H1 (cell line): ENCODE measurements at regions not wholly inside any gene's neighbourhood (a gene's known extent, or its start where the extent isn't known, plus 50 kb on each side); places are given as distances from the start of the nearest gene placed in this dataset.

Experiments used
- CTCF ChIA-PET: fragments of 300-600 bp; sonication (Branson Sonifier 250); formaldehyde crosslinking; loops from one replicate; lab custom pipeline; 2021; ENCODE audit not compliant: partially characterized antibody; lab: Charles Lee
- POLR2A ChIA-PET: fragments of 300-600 bp; sonication (Branson Sonifier 250); formaldehyde crosslinking; loops from one replicate; lab custom pipeline; 2021; ENCODE audit warnings: inconsistent platforms; ENCODE audit not compliant: partially characterized antibody; lab: Charles Lee
- DNase-seq, 2 experiments: peaks; one replicate each; pipeline versions ENCODE4 v3.0.0 to v3.0.0-alpha.2; 2010 to 2022; ENCODE audit warnings: low spot score in 2 of 2, low read depth in 1 of 2, mixed read lengths in 1 of 2
- FAIRE-seq: peaks from 2 replicates; lab custom pipeline; 2011; peaks lifted over from hg19 to GRCh38; lab: Jason Lieb, UNC
- H2AFZ ChIP-seq: 2 replicates; pipeline ENCODE4 v1.8.1; 2012; ENCODE audit warnings: low read length, inconsistent platforms
- H2AK5ac ChIP-seq: 2 replicates; pipeline ENCODE4 v1.6.1; 2013; ENCODE audit warnings: low read depth, low read length
- H2BK120ac ChIP-seq: replicated peaks from 2 replicates; pipeline ENCODE3; 2013; ENCODE audit warnings: low read depth, low read length, inconsistent platforms
- H2BK12ac ChIP-seq: 2 replicates; pipeline ENCODE4 v1.6.1; 2013; ENCODE audit warnings: low read depth, low read length
- H2BK15ac ChIP-seq: 2 replicates; pipeline ENCODE4 v1.6.1; 2013; ENCODE audit warnings: low read length
- H2BK20ac ChIP-seq: 2 replicates; pipeline ENCODE4 v1.6.1; 2013; ENCODE audit warnings: low read length
- H2BK5ac ChIP-seq: 2 replicates; pipeline ENCODE4 v1.6.1; 2013; ENCODE audit warnings: low read depth, low read length
- H3K14ac ChIP-seq: 2 replicates; pipeline ENCODE4 v1.6.1; 2013; ENCODE audit warnings: inconsistent platforms; ENCODE audit not compliant: insufficient read length
- H3K18ac ChIP-seq: 2 replicates; pipeline ENCODE4 v1.6.1; 2013; ENCODE audit warnings: low read length; ENCODE audit errors: extremely low read depth
- H3K23ac ChIP-seq: 2 replicates; pipeline ENCODE4 v1.6.1; 2013; ENCODE audit warnings: inconsistent platforms; ENCODE audit not compliant: insufficient read length
- H3K23me2 ChIP-seq: 2 replicates; pipeline ENCODE4 v1.6.1; 2013; ENCODE audit warnings: low read depth, low read length
- H3K27ac ChIP-seq: 2 replicates; pipeline ENCODE4 v1.6.1; 2011; ENCODE audit warnings: low read depth, low read length, inconsistent platforms
- H3K27me3 ChIP-seq, 4 experiments: replicated peaks in 1 of 4; 1 replicate in 1 of 4; 2 replicates in 3 of 4; pipeline versions ENCODE4 v1.6.1 to v1.8.1; 2011 to 2013; ENCODE audit warnings: low read length in 3 of 4, mild to moderate bottlenecking in 3 of 4, inconsistent platforms in 2 of 4, mixed read lengths in 2 of 4, moderate library complexity in 1 of 4; ENCODE audit not compliant: control insufficient read depth in 3 of 4, insufficient read depth in 3 of 4; ENCODE audit errors: extremely low read depth in 1 of 4
- H3K36me3 ChIP-seq, 4 experiments: 2 replicates each; pipeline versions ENCODE4 v1.6.1 to v1.8.1; 2011 to 2013; ENCODE audit warnings: mild to moderate bottlenecking in 4 of 4, low read length in 3 of 4, moderate library complexity in 2 of 4, control low read depth in 1 of 4, inconsistent platforms in 1 of 4; ENCODE audit not compliant: insufficient read depth in 4 of 4, control insufficient read depth in 2 of 4
- H3K4ac ChIP-seq: replicated peaks from 2 replicates; pipeline ENCODE3; 2013; ENCODE audit warnings: low read length, low read depth, mixed read lengths, inconsistent platforms; ENCODE audit not compliant: insufficient read length
- H3K4me1 ChIP-seq, 4 experiments: replicated peaks in 1 of 4; 1 replicate in 1 of 4; 2 replicates in 3 of 4; pipeline versions ENCODE4 v1.6.1 to v1.8.1; 2011 to 2013; ENCODE audit warnings: low read length in 3 of 4, inconsistent platforms in 2 of 4, mixed read lengths in 1 of 4; ENCODE audit not compliant: insufficient read depth in 4 of 4, control insufficient read depth in 3 of 4
- H3K4me2 ChIP-seq, 2 experiments: 2 replicates each; pipeline versions ENCODE4 v1.6.1 to v1.8.1; 2011 to 2013; ENCODE audit warnings: low read depth in 2 of 2, low read length in 2 of 2, control low read depth in 1 of 2, inconsistent platforms in 1 of 2, mild to moderate bottlenecking in 1 of 2; ENCODE audit not compliant: insufficient read depth in 1 of 2
- H3K4me3 ChIP-seq, 4 experiments: fragments of 200-600, 300-600 bp in 1 of 4; sonication (generic), shearing (Covaris generic), sonication (Bioruptor Twin) in 1 of 4; 2 replicates each; pipeline versions ENCODE4 v1.5.1 to v1.8.1; 2011 to 2016; ENCODE audit warnings: low read length in 4 of 4, low read depth in 3 of 4, control low read depth in 2 of 4, inconsistent platforms in 2 of 4, mild to moderate bottlenecking in 2 of 4, mixed read lengths in 1 of 4, moderate library complexity in 1 of 4; ENCODE audit not compliant: insufficient read depth in 2 of 4; ENCODE audit errors: extremely low read depth in 1 of 4
- H3K56ac ChIP-seq: replicated peaks from 2 replicates; pipeline ENCODE3; 2013; ENCODE audit warnings: low read depth, mild to moderate bottlenecking, mixed read lengths, low read length, inconsistent platforms; ENCODE audit not compliant: insufficient read length
- H3K79me1 ChIP-seq: 2 replicates; pipeline ENCODE4 v1.6.1; 2013; ENCODE audit warnings: low read depth, low read length, control low read depth
- H3K79me2 ChIP-seq, 2 experiments: 2 replicates each; pipeline versions ENCODE4 v1.6.1 to v1.8.1; 2012 to 2013; ENCODE audit warnings: low read length in 2 of 2, mild to moderate bottlenecking in 2 of 2, inconsistent platforms in 1 of 2; ENCODE audit not compliant: insufficient read depth in 2 of 2, control insufficient read depth in 1 of 2
- H3K9ac ChIP-seq, 4 experiments: replicated peaks in 1 of 4; 1 replicate in 1 of 4; 2 replicates in 3 of 4; pipeline versions ENCODE4 v1.6.1 to v1.8.1; 2011 to 2013; ENCODE audit warnings: low read depth in 3 of 4, low read length in 3 of 4, control low read depth in 2 of 4, mild to moderate bottlenecking in 2 of 4, moderate library complexity in 2 of 4, inconsistent platforms in 1 of 4; ENCODE audit errors: extremely low read depth in 1 of 4
- H3K9me3 ChIP-seq, 2 experiments: 2 replicates each; pipeline versions ENCODE4 v1.6.1 to v1.8.1; 2012 to 2013; ENCODE audit warnings: mild to moderate bottlenecking in 2 of 2, moderate library complexity in 2 of 2, control low read depth in 1 of 2, inconsistent platforms in 1 of 2, low read depth in 1 of 2, low read length in 1 of 2, mixed read lengths in 1 of 2; ENCODE audit not compliant: insufficient read depth in 2 of 2
- H4K20me1 ChIP-seq, 2 experiments: replicated peaks in 1 of 2; 2 replicates each; pipeline versions ENCODE3 to v1.8.1; 2011 to 2013; ENCODE audit warnings: inconsistent platforms in 2 of 2, low read length in 2 of 2, mild to moderate bottlenecking in 1 of 2; ENCODE audit not compliant: insufficient read depth in 2 of 2, control insufficient read depth in 1 of 2
- H4K5ac ChIP-seq: 2 replicates; pipeline ENCODE4 v1.6.1; 2013; ENCODE audit warnings: low read length, low read depth, mixed read lengths, inconsistent platforms; ENCODE audit not compliant: insufficient read length
- H4K8ac ChIP-seq: 2 replicates; pipeline ENCODE4 v1.8.0; 2013; ENCODE audit warnings: mild to moderate bottlenecking, moderate library complexity, low read length, inconsistent platforms; ENCODE audit not compliant: insufficient read depth; ENCODE audit errors: extremely low read depth
- H4K91ac ChIP-seq: replicated peaks from 2 replicates; pipeline ENCODE3; 2013; ENCODE audit warnings: low read length, mixed read lengths, inconsistent platforms; ENCODE audit not compliant: insufficient read length
- CHD2 ChIP-seq: IDR thresholded peaks from 2 replicates; pipeline ENCODE4 v1.6.1; 2012; ENCODE audit warnings: low read length, improper control_type of control experiment
- SIRT6 ChIP-seq: IDR thresholded peaks from one replicate; pipeline ENCODE4 v1.7.1; 2012; ENCODE audit warnings: low read length, inconsistent platforms
- WGBS, 2 experiments: shearing (Covaris generic) in 1 of 2; methylation state at CpG; one replicate each; pipeline versions ENCODE4 v1.1.6 to v1.1.7; 2013 to 2015; ENCODE audit warnings: low lambda C conversion rate in 2 of 2, mixed read lengths in 2 of 2, inconsistent platforms in 1 of 2, low coverage in 1 of 2, missing lambda C conversion rate in 1 of 2; ENCODE audit not compliant: insufficient replicate concordance in 2 of 2, insufficient coverage in 1 of 2, insufficient read length in 1 of 2; ENCODE audit errors: extremely low coverage in 1 of 2, missing lambda C conversion rate in 1 of 2; 5-methylcytosine and 5-hydroxymethylcytosine counted together
- TF ChIP-seq, protein P1 (sequence below): IDR thresholded peaks from 2 replicates; pipeline ENCODE4 v1.6.1; 2012; ENCODE audit warnings: inconsistent platforms

DNA sequence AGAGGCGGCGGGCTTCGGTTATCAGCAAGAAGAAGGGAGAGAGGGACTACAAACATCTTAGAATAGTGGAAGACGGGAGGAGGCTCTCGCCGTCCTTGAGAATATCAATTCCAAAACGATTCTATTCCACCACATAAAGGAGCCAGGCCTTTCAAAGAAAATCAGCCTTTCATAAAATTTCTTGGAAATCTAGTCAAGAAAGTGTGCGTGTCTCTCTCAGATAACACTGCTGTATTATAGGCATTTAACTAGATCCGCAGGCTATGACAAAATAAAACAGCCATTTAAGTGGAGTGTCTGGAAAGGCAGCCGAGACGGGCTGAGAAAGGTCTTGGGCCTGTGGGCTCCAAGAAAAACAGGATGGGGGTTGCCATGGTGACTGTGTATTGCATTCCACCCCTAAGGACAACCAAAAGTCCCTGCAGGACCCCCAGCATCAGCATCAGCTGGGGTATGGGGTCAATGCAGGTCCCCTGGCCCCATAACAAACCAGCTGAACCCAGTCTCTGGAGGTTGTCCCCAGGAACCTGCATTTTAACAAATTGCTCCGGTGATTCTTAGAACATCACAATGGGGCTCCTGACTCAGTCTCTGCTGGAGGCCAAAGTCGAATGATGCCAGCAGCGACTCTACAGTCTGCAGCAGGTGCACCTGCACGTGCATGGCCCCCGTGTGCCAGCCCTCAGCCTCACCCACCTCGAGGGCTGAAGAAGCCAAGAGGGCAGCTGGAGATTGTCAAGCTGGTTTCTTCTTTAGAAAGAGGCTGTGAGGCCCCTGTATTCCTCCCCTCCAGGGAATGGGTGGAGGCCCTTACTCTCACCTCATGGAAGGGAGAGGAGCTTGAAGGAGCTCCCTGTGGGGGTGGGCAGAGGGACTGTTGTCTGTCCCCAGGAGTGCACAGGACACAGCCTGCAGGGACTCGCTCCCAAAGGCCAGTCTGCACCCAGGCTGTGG is 287.4 kb downstream of the NPHP4 start:
- Histone ChIP-seq H2BK5ac (no peak overlapping the region), H2AFZ (no peak overlapping the region), H3K4me3 (no peak overlapping the region), H3K14ac (no peak overlapping the region), H3K9ac (no peak overlapping the region), H3K79me1 (no peaks in the 10 kb centered on the region), H3K56ac (no peak overlapping the region), H2BK120ac (no peak overlapping the region), H3K79me2 (no peaks in the 10 kb centered on the region), H4K8ac (no peak overlapping the region), H3K27ac (no peak overlapping the region), H2BK20ac (no peak overlapping the region), H4K91ac (no peak overlapping the region), H3K23ac (no peak overlapping the region), H3K36me3 (no peaks in the 10 kb centered on the region), H3K27me3 (no peaks in the 10 kb centered on the region; a peak in 1 of 7 replicates), H3K4ac (no peak overlapping the region), H2AK5ac (no peak overlapping the region), H3K18ac (no peak overlapping the region), H4K5ac (no peak overlapping the region), H3K4me2 (no peak overlapping the region), H2BK12ac (no peak overlapping the region), H3K23me2 (peaks cover 1% of the 10 kb centered on the region; the same call in 1 of the 2 replicates), H4K20me1 (no peaks in the 10 kb centered on the region), H3K4me1 (peaks cover 0 to 5% (median 3%) of the 10 kb centered on the region in 4 experiments; a peak in 5 of 7 replicates), H2BK15ac (no peak overlapping the region; the same call in 1 of the 2 replicates), H3K9me3 (no peaks in the 10 kb centered on the region; a peak in 1 of 4 replicates)
- ChIA-PET POLR2A (no interaction called here), CTCF (interaction anchor here (0.6 kb wide), 1 partner anchor 241 kb away, joined by 3 read pairs; no protein-coding TSS in a partner anchor)
- FAIRE-seq (no peak), DNase-seq (no peak)
- TF ChIP-seq CHD2 (no peak), SIRT6 (no peak)
- TF ChIP-seq, protein P1, sequence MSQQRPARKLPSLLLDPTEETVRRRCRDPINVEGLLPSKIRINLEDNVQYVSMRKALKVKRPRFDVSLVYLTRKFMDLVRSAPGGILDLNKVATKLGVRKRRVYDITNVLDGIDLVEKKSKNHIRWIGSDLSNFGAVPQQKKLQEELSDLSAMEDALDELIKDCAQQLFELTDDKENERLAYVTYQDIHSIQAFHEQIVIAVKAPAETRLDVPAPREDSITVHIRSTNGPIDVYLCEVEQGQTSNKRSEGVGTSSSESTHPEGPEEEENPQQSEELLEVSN: 0 out of 2 replicates have a peak, but pooled peaks have one; percentile 25
- WGBS, 2 experiments: 90% methylated on average over 18 of the region's 18 CpGs; no CpG with 5 or more reads in 1 of the 2 experiments
